ENCODE measurements at regions not wholly inside any gene's neighbourhood (a gene's known extent, or its start where the extent isn't known, plus 50 kb on each side); places are given as distances from the start of the nearest gene placed in this dataset.

DNA sequence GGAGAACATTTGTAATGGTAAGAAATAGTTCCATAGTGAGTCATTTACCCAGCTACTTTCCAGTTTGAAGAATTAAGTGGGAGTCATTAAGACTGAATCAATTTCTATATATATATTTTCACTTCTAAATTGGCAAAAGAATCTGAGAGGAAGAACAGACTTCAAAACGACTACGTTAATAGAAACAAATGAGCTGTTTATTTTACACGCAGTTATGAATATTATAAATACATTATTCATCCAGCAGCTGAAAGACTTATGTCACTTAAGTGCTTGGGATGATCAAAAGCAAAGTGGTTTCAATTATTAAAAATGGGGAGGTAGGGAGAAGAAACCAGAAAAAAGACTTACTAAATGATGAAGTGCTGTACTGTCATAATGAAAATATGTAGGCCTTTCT is 260.5 kb upstream of the DDX53 start (continued):
- TF ChIP-seq, protein P1, sequence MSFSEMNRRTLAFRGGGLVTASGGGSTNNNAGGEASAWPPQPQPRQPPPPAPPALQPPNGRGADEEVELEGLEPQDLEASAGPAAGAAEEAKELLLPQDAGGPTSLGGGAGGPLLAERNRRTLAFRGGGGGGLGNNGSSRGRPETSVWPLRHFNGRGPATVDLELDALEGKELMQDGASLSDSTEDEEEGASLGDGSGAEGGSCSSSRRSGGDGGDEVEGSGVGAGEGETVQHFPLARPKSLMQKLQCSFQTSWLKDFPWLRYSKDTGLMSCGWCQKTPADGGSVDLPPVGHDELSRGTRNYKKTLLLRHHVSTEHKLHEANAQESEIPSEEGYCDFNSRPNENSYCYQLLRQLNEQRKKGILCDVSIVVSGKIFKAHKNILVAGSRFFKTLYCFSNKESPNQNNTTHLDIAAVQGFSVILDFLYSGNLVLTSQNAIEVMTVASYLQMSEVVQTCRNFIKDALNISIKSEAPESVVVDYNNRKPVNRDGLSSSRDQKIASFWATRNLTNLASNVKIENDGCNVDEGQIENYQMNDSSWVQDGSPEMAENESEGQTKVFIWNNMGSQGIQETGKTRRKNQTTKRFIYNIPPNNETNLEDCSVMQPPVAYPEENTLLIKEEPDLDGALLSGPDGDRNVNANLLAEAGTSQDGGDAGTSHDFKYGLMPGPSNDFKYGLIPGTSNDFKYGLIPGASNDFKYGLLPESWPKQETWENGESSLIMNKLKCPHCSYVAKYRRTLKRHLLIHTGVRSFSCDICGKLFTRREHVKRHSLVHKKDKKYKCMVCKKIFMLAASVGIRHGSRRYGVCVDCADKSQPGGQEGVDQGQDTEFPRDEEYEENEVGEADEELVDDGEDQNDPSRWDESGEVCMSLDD (tag by site-specific recombination; IDR thresholded peaks at IDR 0.05) = no peak

DNA sequence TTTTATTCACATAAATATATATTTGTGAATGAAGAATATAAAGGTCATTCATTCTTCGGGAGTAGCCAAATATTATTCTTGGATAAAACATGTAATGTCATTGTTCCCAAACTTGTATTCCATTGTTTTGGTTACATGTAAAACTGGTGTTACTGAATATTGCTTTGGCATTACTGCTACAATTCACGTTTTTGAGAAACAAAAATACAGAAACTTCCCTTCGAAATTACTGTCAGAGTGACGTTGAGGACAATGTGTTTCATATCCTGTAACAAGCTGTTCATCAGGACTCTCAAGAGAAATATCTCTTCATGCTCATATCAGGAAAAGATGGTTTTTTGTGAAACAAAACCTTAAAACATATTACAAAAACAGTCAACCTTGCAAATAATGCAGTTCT is 258.9 kb upstream of the DDX53 start:
- CTCF ChIA-PET = interaction anchor here (0.9 kb wide), 1 partner anchor 9 kb away, joined by 3 read pairs; no protein-coding TSS in a partner anchor
- no peak overlapping the region for H3K27ac ChIP-seq (ENCODE audit: extremely low read depth, low read depth, low read length)
- H3K4me1 ChIP-seq (ENCODE audit: control insufficient read depth, insufficient read depth, low read length) = no peaks in the 10 kb centered on the region
- POLR2A ChIA-PET = no interaction called here
- no peak overlapping the region for H3K4me3 ChIP-seq (ENCODE audit: low read depth, low read length)
- no peaks in the 10 kb centered on the region for H3K36me3 ChIP-seq (ENCODE audit: control insufficient read depth in 2 of 2, insufficient read depth in 1 of 2, low read length in 2 of 2)
- TF ChIP-seq HOXC10 (CRISPR knock-in tag; IDR thresholded peaks at IDR 0.05) (no peak), ZNF830 (tag by site-specific recombination; IDR thresholded peaks at IDR 0.05; ENCODE audit: low read depth) (no peak), ZNF155 (tag by site-specific recombination; IDR thresholded peaks at IDR 0.05) (no peak), ZNF76 (tag by site-specific recombination; IDR thresholded peaks at IDR 0.05; ENCODE audit: borderline replicate concordance, low read depth) (no peak), ZNF23 (tag by site-specific recombination; IDR thresholded peaks at IDR 0.05; ENCODE audit: borderline replicate concordance) (no peak), YY1 (tag by site-specific recombination; IDR thresholded peaks at IDR 0.05) (no peak), ZNF629 (tag by site-specific recombination; IDR thresholded peaks at IDR 0.05) (no peak), KLF8 (tag by site-specific recombination; IDR thresholded peaks at IDR 0.05) (no peak), ZNF776 (tag by site-specific recombination; IDR thresholded peaks at IDR 0.05; ENCODE audit: borderline replicate concordance) (no peak), ZXDB (tag by site-specific recombination; IDR thresholded peaks at IDR 0.05) (no peak), BCL11B (tag by site-specific recombination; IDR thresholded peaks at IDR 0.05; ENCODE audit: low read depth) (no peak), ZNF341 (tag by site-specific recombination; IDR thresholded peaks at IDR 0.05; ENCODE audit: low read depth) (no peak), ZNF398 (tag by site-specific recombination; IDR thresholded peaks at IDR 0.05) (no peak), PBX3 (CRISPR knock-in tag; IDR thresholded peaks at IDR 0.05) (no peak)
- TF ChIP-seq, protein P2, sequence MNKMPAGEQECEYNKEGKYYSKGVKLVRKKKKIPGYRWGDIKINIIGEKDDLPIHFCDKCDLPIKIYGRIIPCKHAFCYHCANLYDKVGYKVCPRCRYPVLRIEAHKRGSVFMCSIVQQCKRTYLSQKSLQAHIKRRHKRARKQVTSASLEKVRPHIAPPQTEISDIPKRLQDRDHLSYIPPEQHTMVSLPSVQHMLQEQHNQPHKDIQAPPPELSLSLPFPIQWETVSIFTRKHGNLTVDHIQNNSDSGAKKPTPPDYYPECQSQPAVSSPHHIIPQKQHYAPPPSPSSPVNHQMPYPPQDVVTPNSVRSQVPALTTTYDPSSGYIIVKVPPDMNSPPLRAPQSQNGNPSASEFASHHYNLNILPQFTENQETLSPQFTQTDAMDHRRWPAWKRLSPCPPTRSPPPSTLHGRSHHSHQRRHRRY (tag by site-specific recombination; IDR thresholded peaks at IDR 0.05) = no peak
- TF ChIP-seq, protein P3, sequence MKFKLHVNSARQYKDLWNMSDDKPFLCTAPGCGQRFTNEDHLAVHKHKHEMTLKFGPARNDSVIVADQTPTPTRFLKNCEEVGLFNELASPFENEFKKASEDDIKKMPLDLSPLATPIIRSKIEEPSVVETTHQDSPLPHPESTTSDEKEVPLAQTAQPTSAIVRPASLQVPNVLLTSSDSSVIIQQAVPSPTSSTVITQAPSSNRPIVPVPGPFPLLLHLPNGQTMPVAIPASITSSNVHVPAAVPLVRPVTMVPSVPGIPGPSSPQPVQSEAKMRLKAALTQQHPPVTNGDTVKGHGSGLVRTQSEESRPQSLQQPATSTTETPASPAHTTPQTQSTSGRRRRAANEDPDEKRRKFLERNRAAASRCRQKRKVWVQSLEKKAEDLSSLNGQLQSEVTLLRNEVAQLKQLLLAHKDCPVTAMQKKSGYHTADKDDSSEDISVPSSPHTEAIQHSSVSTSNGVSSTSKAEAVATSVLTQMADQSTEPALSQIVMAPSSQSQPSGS (tag by site-specific recombination; IDR thresholded peaks at IDR 0.05; ENCODE audit: low read depth) = no peak
- TF ChIP-seq, protein P4, sequence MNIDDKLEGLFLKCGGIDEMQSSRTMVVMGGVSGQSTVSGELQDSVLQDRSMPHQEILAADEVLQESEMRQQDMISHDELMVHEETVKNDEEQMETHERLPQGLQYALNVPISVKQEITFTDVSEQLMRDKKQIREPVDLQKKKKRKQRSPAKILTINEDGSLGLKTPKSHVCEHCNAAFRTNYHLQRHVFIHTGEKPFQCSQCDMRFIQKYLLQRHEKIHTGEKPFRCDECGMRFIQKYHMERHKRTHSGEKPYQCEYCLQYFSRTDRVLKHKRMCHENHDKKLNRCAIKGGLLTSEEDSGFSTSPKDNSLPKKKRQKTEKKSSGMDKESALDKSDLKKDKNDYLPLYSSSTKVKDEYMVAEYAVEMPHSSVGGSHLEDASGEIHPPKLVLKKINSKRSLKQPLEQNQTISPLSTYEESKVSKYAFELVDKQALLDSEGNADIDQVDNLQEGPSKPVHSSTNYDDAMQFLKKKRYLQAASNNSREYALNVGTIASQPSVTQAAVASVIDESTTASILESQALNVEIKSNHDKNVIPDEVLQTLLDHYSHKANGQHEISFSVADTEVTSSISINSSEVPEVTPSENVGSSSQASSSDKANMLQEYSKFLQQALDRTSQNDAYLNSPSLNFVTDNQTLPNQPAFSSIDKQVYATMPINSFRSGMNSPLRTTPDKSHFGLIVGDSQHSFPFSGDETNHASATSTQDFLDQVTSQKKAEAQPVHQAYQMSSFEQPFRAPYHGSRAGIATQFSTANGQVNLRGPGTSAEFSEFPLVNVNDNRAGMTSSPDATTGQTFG (tag by site-specific recombination; IDR thresholded peaks at IDR 0.05; ENCODE audit: borderline replicate concordance) = no peak
- no peaks in the 10 kb centered on the region for H3K9me3 ChIP-seq (ENCODE audit: control insufficient read depth, insufficient read depth, low read depth, low read length)

All from HEK293 (cell line).